ENCODE measurements at regions not wholly inside any gene's neighbourhood (a gene's known extent, or its start where the extent isn't known, plus 50 kb on each side); places are given as distances from the start of the nearest gene placed in this dataset.

DNA sequence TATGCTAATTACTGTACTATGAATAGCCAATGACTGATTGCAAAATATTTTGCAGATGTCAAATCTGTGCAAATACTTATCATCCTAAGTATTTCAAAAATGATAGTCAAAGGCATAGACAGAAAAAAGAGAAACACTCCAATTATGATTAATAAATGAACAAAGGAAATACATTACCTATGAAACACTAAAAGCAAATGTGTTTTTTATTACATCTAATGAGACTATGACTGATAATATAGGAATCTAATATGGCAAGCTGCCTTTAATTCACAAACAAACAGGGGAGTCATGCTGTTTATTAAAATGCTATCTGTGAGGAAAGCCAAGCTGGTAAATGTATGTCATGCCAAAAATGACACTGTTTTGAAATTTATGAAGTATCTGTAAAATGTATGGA, 713.2 kb upstream of the NRSN1 start:
- TF ChIP-seq CTCF (conservative IDR thresholded peaks at IDR 0.05) (no peak), EZH2 (IDR thresholded peaks at IDR 0.05; ENCODE audit: low read depth) (no peak)
